GM18517 (cell line): ENCODE measurements at regions not wholly inside any gene's neighbourhood (a gene's known extent, or its start where the extent isn't known, plus 50 kb on each side); places are given as distances from the start of the nearest gene placed in this dataset.

Source experiments
- ATAC-seq: cut with Tn5 transposase; IDR thresholded peaks from one replicate; pipeline ENCODE4 v1.9.1; 2021; ENCODE audit warnings: mild to moderate bottlenecking, moderate library complexity; ENCODE audit not compliant: unreplicated experiment

GRCh38 chr11:15886866-15887265, 469.5 kb downstream of the SOX6 start:
- no peak for ATAC-seq

DNA sequence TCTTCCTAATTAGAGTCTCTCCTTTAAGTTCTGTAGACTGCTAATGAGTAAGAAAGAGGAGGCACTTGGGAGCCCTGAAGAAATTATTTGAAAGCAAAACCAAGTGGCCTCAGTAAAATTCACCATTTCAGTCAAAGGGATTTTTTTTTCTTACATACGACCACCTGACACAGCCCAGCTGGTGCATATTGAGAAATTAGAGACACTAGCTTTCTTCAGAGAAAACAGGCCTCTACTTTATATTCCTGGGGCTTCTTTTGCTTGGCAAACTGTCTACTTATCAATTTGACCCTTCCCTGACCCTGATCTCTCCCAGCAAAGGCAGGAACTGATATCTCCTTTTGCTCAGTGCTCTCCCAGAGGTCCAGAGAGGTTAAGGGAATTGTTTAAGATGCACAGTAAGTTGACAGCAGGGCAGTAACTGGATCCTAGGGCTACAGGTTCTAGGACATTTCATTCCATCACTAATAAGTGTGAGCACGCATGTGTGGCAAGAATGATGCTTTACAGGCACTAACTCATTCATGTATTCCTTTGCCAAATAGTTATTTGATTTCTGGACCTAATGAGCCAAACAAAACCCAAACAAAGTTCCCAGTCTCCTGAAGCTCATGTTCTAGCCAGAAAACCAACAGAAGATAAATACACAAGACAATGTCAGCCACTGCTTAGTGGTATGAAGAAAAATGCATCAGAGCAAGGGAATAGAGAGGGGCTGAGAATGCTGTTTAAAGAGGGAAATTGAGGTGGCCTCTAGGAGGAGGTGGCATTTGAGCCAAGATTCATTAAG, 467.6 kb downstream of the SOX6 start:
- no peak for ATAC-seq

DNA sequence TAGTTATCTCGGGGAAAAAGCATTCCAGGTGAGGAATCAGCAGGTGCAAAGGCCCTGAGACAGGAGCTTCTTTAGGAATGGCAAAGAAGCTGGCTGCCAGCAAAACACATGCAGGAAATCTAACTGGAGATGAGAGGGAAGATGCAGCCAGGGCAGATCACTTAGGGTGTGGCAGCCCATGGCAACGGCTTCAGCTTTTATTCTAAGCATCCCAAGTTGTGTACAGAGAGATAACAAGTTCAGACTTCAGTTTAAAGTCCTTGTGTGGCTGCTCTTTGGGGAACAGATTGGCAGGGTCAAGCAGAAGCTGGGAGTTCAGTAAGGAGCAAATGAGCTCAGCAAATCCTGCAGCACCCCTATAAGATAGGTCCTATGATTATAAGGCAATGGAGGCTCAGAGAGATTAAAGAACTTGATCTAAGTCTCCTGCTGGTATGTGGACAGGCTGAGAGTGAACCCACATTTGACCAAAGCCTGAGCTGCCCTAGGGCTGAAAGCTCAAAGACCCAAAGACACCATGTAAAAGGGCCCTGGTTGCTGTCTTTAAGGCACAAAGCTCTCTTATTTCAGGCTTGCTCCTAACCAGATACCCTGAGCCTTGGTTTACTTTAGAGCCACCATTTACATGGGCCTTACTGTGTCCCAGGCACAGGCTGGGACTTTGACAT, 466.8 kb downstream of the SOX6 start:
- no peak for ATAC-seq

DNA sequence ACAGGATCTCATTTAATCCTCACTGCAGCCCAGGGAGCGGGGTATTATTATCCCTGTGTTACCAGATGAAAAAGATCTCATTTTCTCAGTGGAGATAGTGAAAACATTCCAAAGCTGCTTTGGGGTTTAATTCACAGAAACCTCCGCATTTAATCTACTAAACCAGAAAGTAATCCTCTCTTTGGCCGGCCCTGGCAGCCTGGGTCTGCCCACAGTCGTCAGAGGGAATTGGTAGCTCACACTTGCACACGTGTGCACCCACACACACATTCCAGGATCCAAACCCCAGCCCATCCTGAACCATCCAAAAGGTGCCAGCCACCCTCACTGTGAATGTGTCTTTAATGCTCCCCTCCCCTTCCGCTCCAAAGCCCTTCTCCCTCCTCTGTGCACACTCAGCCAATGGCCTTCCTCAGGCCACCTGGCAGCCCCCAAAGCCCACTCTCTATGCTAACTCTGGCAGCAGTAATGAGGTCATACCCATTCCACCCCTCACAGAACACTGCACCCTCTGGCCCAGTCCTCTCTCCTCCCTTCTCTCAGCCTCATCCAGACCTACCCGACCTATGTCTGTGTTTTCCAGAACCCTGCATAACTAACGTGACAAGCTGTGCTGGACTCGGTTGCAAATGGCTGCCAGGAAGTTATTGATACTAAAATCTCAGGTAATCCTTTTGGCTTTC, 466.2 kb downstream of the SOX6 start:
- no peak for ATAC-seq

- ATAC-seq, result no peak
Observed at GRCh38 chr11:15893080-15893492, 463.3 kb downstream of the SOX6 start.

GRCh38 chr11:15896026-15896425, 460.3 kb downstream of the SOX6 start:
- no peak for ATAC-seq

DNA sequence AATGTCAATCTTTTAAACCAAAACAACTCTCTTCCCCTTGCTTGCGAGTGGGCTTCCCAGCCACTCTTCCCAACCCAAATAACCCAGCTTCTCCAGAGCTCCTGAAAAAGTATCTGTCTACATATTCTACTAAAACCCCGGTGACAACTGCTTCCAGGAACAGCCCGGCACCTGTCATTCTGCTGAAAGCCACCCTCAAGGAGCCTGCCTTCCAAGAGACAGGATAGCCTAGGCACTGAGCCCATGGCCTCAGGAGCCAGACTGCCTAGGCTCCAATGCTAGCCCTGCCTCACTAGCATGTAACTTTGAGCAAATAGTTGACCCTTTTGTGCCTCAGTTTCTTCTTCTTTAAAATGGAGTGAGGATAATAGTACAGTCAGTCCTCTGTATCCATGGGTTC, 459.8 kb downstream of the SOX6 start:
- no peak for ATAC-seq

GRCh38 chr11:15897211-15897960, 459.0 kb downstream of the SOX6 start:
- ATAC-seq, result no peak

GRCh38 chr11:15901054-15901453, 455.3 kb downstream of the SOX6 start:
- ATAC-seq, result no peak

GRCh38 chr11:15901790-15902189, 454.6 kb downstream of the SOX6 start:
- ATAC-seq, result no peak

GRCh38 chr11:15903246-15903645, 453.1 kb downstream of the SOX6 start:
- no peak for ATAC-seq

- no peak for ATAC-seq
Observed at GRCh38 chr11:15905366-15906104, 450.8 kb downstream of the SOX6 start.

- no peak for ATAC-seq
Observed at GRCh38 chr11:15906481-15907035, 449.8 kb downstream of the SOX6 start.

DNA sequence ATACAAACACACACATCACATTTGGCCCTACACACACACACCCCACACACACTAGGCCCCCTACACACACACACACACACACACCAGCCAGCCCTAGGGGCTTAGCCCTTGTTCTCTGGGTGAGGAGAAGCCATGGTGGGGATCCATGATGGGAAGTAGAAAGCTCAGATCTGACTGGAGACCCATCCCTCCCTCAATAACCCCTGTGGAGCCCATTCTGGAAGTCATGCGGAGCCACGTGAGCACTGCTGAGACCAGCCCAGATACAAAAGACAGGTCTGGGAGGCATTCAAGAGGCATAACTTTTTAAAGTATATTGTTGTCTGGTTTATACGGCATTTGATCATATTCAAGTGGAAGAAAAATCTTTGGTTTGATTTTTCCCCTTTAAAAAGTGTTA, 448.5 kb downstream of the SOX6 start:
- no peak for ATAC-seq

GRCh38 chr11:15909937-15910598, 446.3 kb downstream of the SOX6 start:
- no peak for ATAC-seq

- ATAC-seq, result no peak
Observed at GRCh38 chr11:15910761-15911160, 445.6 kb downstream of the SOX6 start.

GRCh38 chr11:15911377-15912044, 444.8 kb downstream of the SOX6 start:
- ATAC-seq, result no peak

GRCh38 chr11:15912291-15912690, 444.1 kb downstream of the SOX6 start:
- no peak for ATAC-seq

GRCh38 chr11:15912825-15913224, 443.5 kb downstream of the SOX6 start:
- ATAC-seq, result no peak
